Endothelial cell of umbilical vein (primary cell): ENCODE measurements at regions not wholly inside any gene's neighbourhood (a gene's known extent, or its start where the extent isn't known, plus 50 kb on each side); places are given as distances from the start of the nearest gene placed in this dataset.

Experiments
- BruUV-seq: library from RNA; stranded (reverse); fragments of 400-500 nt; replicated peaks from 2 replicates; lab custom pipeline; 2021; lab: Mats Ljungman, UMichigan
- CTCF ChIA-PET: fragments of 300-600, 350-600 bp; sonication (Branson Sonifier 250); formaldehyde crosslinking; loops from one replicate; lab custom pipeline; 2021; ENCODE audit warnings: antibody characterized with exemption, inconsistent platforms; lab: Charles Lee
- POLR2A ChIA-PET: fragments of 300-600, 350-600 bp; sonication (Branson Sonifier 250); formaldehyde crosslinking; loops from one replicate; lab custom pipeline; 2021; ENCODE audit warnings: antibody characterized with exemption, inconsistent platforms; lab: Charles Lee
- DNase-seq: peaks from one replicate; pipeline ENCODE4 v3.0.0-alpha.2; 2011; ENCODE audit warnings: low read depth, low spot score
- FAIRE-seq: peaks from 2 replicates; lab custom pipeline; 2011; peaks lifted over from hg19 to GRCh38; lab: Jason Lieb, UNC
- H2AFZ ChIP-seq: 2 replicates; pipeline ENCODE4 v1.6.0; 2012; ENCODE audit warnings: low read depth, low read length, control low read depth, inconsistent platforms
- H3K27ac ChIP-seq: 2 replicates; pipeline ENCODE4 v1.5.1; 2011; ENCODE audit warnings: low read depth, mild to moderate bottlenecking, control low read depth, low read length, moderate library complexity; ENCODE audit not compliant: insufficient read depth
- H3K27me3 ChIP-seq, 2 experiments: 2 replicates each; pipeline versions ENCODE4 v1.6.0 to v1.6.1; 2011; ENCODE audit warnings: low read length in 2 of 2, mixed read lengths in 1 of 2; ENCODE audit not compliant: control insufficient read depth in 2 of 2, insufficient read depth in 2 of 2
- H3K36me3 ChIP-seq, 2 experiments: 2 replicates in 1 of 2; 3 replicates in 1 of 2; pipeline ENCODE4 v1.5.1; 2011; ENCODE audit warnings: low read length in 2 of 2, mild to moderate bottlenecking in 1 of 2, moderate library complexity in 1 of 2; ENCODE audit not compliant: control insufficient read depth in 2 of 2, insufficient read depth in 2 of 2; ENCODE audit errors: extremely low read depth in 1 of 2
- H3K4me1 ChIP-seq: 3 replicates; pipeline ENCODE4 v1.5.1; 2011; ENCODE audit warnings: mild to moderate bottlenecking, low read length; ENCODE audit not compliant: control insufficient read depth, insufficient read depth; ENCODE audit errors: extremely low read depth
- H3K4me2 ChIP-seq: 2 replicates; pipeline ENCODE4 v1.6.1; 2011; ENCODE audit warnings: low read length, control low read depth, mixed read lengths; ENCODE audit not compliant: insufficient read depth
- H3K4me3 ChIP-seq, 3 experiments: fragments of 200-600 bp in 1 of 3; sonication (generic), shearing (Covaris generic) in 1 of 3; replicated peaks in 1 of 3; 2 replicates each; pipeline ENCODE4 v1.5.1; 2011 to 2016; ENCODE audit warnings: control low read depth in 3 of 3, low read length in 3 of 3, mild to moderate bottlenecking in 2 of 3, inconsistent platforms in 1 of 3, low read depth in 1 of 3, moderate library complexity in 1 of 3; ENCODE audit not compliant: insufficient read depth in 1 of 3
- H3K79me2 ChIP-seq: 2 replicates; pipeline ENCODE4 v1.6.0; 2012; ENCODE audit warnings: low read length, inconsistent platforms; ENCODE audit not compliant: control insufficient read depth, insufficient read depth
- H3K9ac ChIP-seq: replicated peaks from 2 replicates; pipeline ENCODE3; 2011; ENCODE audit warnings: low read length, control low read depth; ENCODE audit not compliant: insufficient read depth; ENCODE audit errors: extremely low read depth
- H3K9me1 ChIP-seq: replicated peaks from 3 replicates; pipeline ENCODE4 v1.6.0; 2011; ENCODE audit warnings: mild to moderate bottlenecking, low read length; ENCODE audit not compliant: control insufficient read depth, insufficient read depth; ENCODE audit errors: extremely low read depth
- H3K9me3 ChIP-seq: replicated peaks from 2 replicates; pipeline ENCODE4 v1.5.1; 2012; ENCODE audit warnings: low read length, inconsistent platforms; ENCODE audit not compliant: control insufficient read depth, insufficient read depth
- H4K20me1 ChIP-seq: replicated peaks from 2 replicates; pipeline ENCODE3; 2011; ENCODE audit warnings: mild to moderate bottlenecking, low read length; ENCODE audit not compliant: control insufficient read depth, insufficient read depth; ENCODE audit errors: extremely low read depth
- EZH2 ChIP-seq: IDR thresholded peaks from 2 replicates; pipeline ENCODE4 v1.6.1; 2012; ENCODE audit warnings: borderline replicate concordance, low read depth, mild to moderate bottlenecking, moderate library complexity, low read length, inconsistent platforms; ENCODE audit not compliant: severe bottlenecking
- FOS ChIP-seq: IDR thresholded peaks from 2 replicates; pipeline ENCODE4 v1.6.1; 2011; ENCODE audit warnings: mild to moderate bottlenecking, low read length, moderate library complexity, borderline replicate concordance; ENCODE audit not compliant: insufficient read depth
- GATA2 ChIP-seq: IDR thresholded peaks from 2 replicates; pipeline ENCODE4 v1.7.0; 2011; ENCODE audit warnings: low read depth, mild to moderate bottlenecking, moderate library complexity, mixed read lengths, low read length; ENCODE audit not compliant: insufficient read length, insufficient read depth
- JUN ChIP-seq: IDR thresholded peaks from 2 replicates; pipeline ENCODE4 v1.6.1; 2011; ENCODE audit warnings: borderline replicate concordance, low read depth; ENCODE audit not compliant: insufficient read length, insufficient read depth
- MYC ChIP-seq: IDR thresholded peaks from one replicate; pipeline ENCODE4 v1.6.1; 2011; ENCODE audit warnings: mild to moderate bottlenecking, low read depth, low read length
- POLR2A ChIP-seq: IDR thresholded peaks from 2 replicates; pipeline ENCODE4 v1.6.1; 2012; ENCODE audit warnings: low read depth, mild to moderate bottlenecking, control low read depth, low read length
- POLR2AphosphoS5 ChIP-seq: IDR thresholded peaks from 2 replicates; pipeline ENCODE4 v1.6.1; 2012; ENCODE audit warnings: low read depth, mild to moderate bottlenecking, control low read depth, low read length, moderate library complexity; ENCODE audit not compliant: insufficient read depth
- dilution Hi-C: fragments of 300-500 bp; cut with MboI; formaldehyde crosslinking; loops from one replicate; pipeline ENCODE4 v1.15.0; 2019; ENCODE audit warnings: low sequenced_read_pairs; ENCODE audit not compliant: extremely low pct_ligation_motif_present
- intact Hi-C: fragments of 100-400 bp; cut with micrococcal nuclease; formaldehyde crosslinking; loops from one replicate; pipeline ENCODE4 v1.10.0; 2022
- TF ChIP-seq, protein P1 (sequence below): IDR thresholded peaks from 2 replicates; pipeline ENCODE4 v1.6.1; 2011; ENCODE audit not compliant: insufficient read depth, insufficient read length
- TF ChIP-seq, protein P2 (sequence below), 2 donors: IDR thresholded peaks; 1 replicate in 1 of 2; 2 replicates in 1 of 2; pipeline ENCODE4 v1.5.1; 2011; ENCODE audit warnings: low read length in 2 of 2, mild to moderate bottlenecking in 2 of 2, moderate library complexity in 2 of 2, control low read depth in 1 of 2, inconsistent platforms in 1 of 2, low read depth in 1 of 2; ENCODE audit not compliant: insufficient read depth in 1 of 2; ENCODE audit errors: extremely low read depth in 1 of 2

DNA sequence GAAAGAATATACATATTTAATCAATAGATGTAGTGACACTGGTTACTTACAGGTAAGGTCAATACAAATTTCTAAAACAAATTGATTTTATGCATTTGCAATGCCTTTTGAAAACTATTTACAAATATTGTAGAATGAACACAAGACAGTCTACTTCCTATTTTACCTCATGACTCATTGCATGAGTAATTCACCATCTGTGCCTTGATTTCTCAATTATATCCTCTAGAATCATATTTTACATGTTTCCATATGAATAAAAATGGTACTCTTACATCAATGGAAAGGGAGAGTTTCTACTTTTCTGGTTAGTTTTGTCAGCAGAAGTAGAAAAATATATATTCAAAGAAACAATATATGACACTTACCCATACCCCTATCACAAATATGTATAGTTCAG is 203.8 kb upstream of the CDH7 start:
- no peak overlapping the region for H2AFZ ChIP-seq
- no TSS peak for BruUV-seq
- no peaks in the 10 kb centered on the region for H3K4me1 ChIP-seq
- H3K9me3 ChIP-seq = peaks cover 4% of the 10 kb centered on the region
- no peaks in the 10 kb centered on the region for H3K27me3 ChIP-seq
- no peaks in the 10 kb centered on the region for H4K20me1 ChIP-seq
- intact Hi-C loops = no loop called here
- dilution Hi-C loops = no loop called here
- no peaks in the 10 kb centered on the region for H3K9me1 ChIP-seq
- no peaks in the 10 kb centered on the region for H3K36me3 ChIP-seq
- no peak for DNase-seq
- no peak overlapping the region for H3K4me3 ChIP-seq
- ChIA-PET CTCF (no interaction called here), POLR2A (no interaction called here)
- H3K79me2 ChIP-seq = no peaks in the 10 kb centered on the region
- no peak overlapping the region for H3K4me2 ChIP-seq
- no peak overlapping the region for H3K9ac ChIP-seq
- TF ChIP-seq, protein P1, sequence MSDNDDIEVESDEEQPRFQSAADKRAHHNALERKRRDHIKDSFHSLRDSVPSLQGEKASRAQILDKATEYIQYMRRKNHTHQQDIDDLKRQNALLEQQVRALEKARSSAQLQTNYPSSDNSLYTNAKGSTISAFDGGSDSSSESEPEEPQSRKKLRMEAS = no peak
- TF ChIP-seq MYC (no peak), GATA2 (no peak), POLR2AphosphoS5 (no peak), EZH2 (no peak), JUN (no peak), FOS (no peak), POLR2A (no peak)
- TF ChIP-seq, protein P2, sequence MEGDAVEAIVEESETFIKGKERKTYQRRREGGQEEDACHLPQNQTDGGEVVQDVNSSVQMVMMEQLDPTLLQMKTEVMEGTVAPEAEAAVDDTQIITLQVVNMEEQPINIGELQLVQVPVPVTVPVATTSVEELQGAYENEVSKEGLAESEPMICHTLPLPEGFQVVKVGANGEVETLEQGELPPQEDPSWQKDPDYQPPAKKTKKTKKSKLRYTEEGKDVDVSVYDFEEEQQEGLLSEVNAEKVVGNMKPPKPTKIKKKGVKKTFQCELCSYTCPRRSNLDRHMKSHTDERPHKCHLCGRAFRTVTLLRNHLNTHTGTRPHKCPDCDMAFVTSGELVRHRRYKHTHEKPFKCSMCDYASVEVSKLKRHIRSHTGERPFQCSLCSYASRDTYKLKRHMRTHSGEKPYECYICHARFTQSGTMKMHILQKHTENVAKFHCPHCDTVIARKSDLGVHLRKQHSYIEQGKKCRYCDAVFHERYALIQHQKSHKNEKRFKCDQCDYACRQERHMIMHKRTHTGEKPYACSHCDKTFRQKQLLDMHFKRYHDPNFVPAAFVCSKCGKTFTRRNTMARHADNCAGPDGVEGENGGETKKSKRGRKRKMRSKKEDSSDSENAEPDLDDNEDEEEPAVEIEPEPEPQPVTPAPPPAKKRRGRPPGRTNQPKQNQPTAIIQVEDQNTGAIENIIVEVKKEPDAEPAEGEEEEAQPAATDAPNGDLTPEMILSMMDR (IDR thresholded peaks at IDR 0.05; ENCODE audit: extremely low read depth in 1 of 2, insufficient read depth in 1 of 2, low read depth in 1 of 2, low read length in 2 of 2) = no peak
- no peak overlapping the region for H3K27ac ChIP-seq
- no peak for FAIRE-seq
